ENCODE measurements at regions not wholly inside any gene's neighbourhood (a gene's known extent, or its start where the extent isn't known, plus 50 kb on each side); places are given as distances from the start of the nearest gene placed in this dataset.

DNA sequence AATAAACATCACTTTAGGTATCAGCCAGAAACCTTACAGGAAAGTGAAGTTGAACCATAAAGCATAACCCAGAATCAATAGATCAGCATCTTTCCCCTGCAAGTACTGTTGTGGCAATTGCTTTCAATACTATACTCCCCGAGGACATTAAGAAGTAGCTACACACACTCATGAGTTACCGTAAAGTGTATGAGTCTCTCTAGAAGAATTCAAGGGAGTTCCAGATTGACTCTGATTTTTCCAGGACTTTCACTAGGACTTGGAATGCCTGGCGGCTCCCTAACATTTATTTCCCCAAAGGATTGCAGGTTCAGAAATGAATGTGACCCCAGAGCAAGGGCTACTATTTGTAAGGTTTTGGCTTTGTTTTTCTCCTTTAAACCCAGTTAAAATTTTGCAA lies 465.4 kb upstream of the MDGA2 start:
- TF ChIP-seq BHLHE40 (IDR thresholded peaks at IDR 0.05; ENCODE audit: borderline replicate concordance): no peak
- TF ChIP-seq FOXK2 (IDR thresholded peaks at IDR 0.05): no peak
- no peak for TF ChIP-seq LEF1 (IDR thresholded peaks at IDR 0.05; ENCODE audit: borderline replicate concordance)
- TF ChIP-seq SUZ12 (IDR thresholded peaks at IDR 0.05): no peak
- no peak for TF ChIP-seq ARNT (IDR thresholded peaks at IDR 0.05)
- no peak for TF ChIP-seq FOXA1 (IDR thresholded peaks at IDR 0.05)
- TF ChIP-seq CTBP1 (IDR thresholded peaks at IDR 0.05; ENCODE audit: borderline replicate concordance): no peak
- no peak for TF ChIP-seq L3MBTL2 (conservative IDR thresholded peaks at IDR 0.05)

Measured in HEK293T (cell line).